ENCODE measurements at regions not wholly inside any gene's neighbourhood (a gene's known extent, or its start where the extent isn't known, plus 50 kb on each side); places are given as distances from the start of the nearest gene placed in this dataset.
A peak's percentile ranks its signal among the peaks of the same experiment; 100 is the strongest.

DNA sequence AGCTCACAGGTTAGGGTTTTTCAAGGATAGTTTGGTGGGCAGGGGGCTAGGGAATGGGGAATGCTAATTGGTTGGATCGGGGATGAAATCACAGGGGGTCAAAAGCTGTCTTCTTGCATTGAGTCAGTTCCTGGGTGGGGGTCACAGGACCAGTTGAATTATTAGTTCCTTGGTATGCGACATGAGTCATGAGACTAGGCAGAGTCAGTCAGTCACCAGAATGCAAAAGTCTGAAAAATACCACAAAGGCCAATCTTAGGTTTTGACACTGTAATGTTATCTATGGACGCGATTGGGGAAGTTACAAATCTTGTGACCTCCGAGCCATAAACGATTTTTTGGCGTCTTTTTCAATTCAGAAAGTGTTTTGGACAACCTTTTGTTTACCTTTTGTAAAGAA is 101.2 kb downstream of the ZNF519 start:
- DNase-seq = no peak
- Histone ChIP-seq H3K79me2 (ENCODE audit: low read length) (no peaks in the 10 kb centered on the region), H3K9ac (ENCODE audit: low read length) (no peak overlapping the region), H3K9me3 (ENCODE audit: low read length) (no peaks in the 10 kb centered on the region), H3K4me1 (ENCODE audit: low read length) (no peaks in the 10 kb centered on the region), H3K4me3 (ENCODE audit: low read length) (no peak overlapping the region), H3K27me3 (ENCODE audit: low read length) (no peaks in the 10 kb centered on the region), H3K9me2 (replicated peaks; ENCODE audit: insufficient read depth, low read length) (no peaks in the 10 kb centered on the region), H3K4me2 (ENCODE audit: low read depth, low read length, poor library complexity, severe bottlenecking) (no peak overlapping the region), H3K27ac (ENCODE audit: low read length) (no peak overlapping the region), H4K20me1 (ENCODE audit: insufficient read depth, low read depth, low read length) (no peaks in the 10 kb centered on the region), H3K36me3 (ENCODE audit: insufficient read depth, low read length) (no peaks in the 10 kb centered on the region), H2AFZ (ENCODE audit: low read length) (no peak overlapping the region)

DNA sequence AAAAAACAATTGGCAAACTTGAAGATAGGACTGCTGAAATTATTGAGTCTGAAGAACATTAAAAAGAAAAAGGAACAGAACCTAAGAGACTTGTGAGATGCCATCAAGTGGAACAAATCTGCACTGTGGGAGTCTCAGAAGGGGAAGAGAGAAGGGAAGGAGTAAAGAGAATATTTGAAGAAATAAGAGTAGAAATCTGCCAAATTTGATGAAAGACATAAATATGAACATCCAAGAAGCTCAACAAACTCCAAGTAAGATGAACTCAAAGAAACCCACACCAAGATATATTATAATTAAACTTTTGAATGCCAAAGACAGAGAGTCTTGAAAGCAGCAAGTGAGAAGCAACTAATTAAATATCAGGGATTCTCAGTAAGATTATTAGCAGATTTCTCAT is 102.7 kb downstream of the ZNF519 start:
- Histone ChIP-seq H3K9ac (ENCODE audit: low read length) (no peak overlapping the region), H3K9me3 (ENCODE audit: low read length) (no peaks in the 10 kb centered on the region), H3K4me2 (ENCODE audit: low read depth, low read length, poor library complexity, severe bottlenecking) (no peak overlapping the region), H4K20me1 (ENCODE audit: insufficient read depth, low read depth, low read length) (no peaks in the 10 kb centered on the region), H3K9me2 (replicated peaks; ENCODE audit: insufficient read depth, low read length) (no peaks in the 10 kb centered on the region), H2AFZ (ENCODE audit: low read length) (no peak overlapping the region), H3K4me3 (ENCODE audit: low read length) (no peak overlapping the region), H3K79me2 (ENCODE audit: low read length) (no peaks in the 10 kb centered on the region), H3K36me3 (ENCODE audit: insufficient read depth, low read length) (no peaks in the 10 kb centered on the region), H3K27me3 (ENCODE audit: low read length) (no peaks in the 10 kb centered on the region), H3K4me1 (ENCODE audit: low read length) (no peaks in the 10 kb centered on the region), H3K27ac (ENCODE audit: low read length) (no peak overlapping the region)
- DNase-seq = no peak

DNA sequence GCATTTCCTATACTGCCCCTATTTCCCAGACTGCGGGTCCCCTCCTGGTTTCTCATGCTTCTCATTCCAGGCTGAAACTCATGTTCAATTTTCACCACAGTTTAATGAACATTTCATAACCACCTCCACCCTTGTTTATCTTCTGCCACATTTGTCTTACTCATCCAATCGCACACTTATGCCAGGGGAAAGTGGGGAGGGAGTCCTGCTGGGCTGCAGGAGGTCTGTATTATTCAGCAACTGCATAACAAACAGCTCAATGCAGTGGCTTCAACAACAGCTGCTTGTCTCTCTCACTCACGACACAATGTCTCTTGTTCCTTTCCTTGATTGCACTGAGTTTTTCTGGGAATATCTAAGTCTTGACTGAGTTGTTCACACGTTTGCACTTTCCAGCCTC is 106.0 kb downstream of the ZNF519 start:
- Histone ChIP-seq H3K9ac (ENCODE audit: low read length) (no peak overlapping the region), H3K79me2 (ENCODE audit: low read length) (no peaks in the 10 kb centered on the region), H4K20me1 (ENCODE audit: insufficient read depth, low read depth, low read length) (no peaks in the 10 kb centered on the region), H3K27me3 (ENCODE audit: low read length) (no peaks in the 10 kb centered on the region), H3K27ac (ENCODE audit: low read length) (no peak overlapping the region), H3K9me3 (ENCODE audit: low read length) (no peaks in the 10 kb centered on the region), H3K4me3 (ENCODE audit: low read length) (no peak overlapping the region), H2AFZ (ENCODE audit: low read length) (no peak overlapping the region), H3K9me2 (replicated peaks; ENCODE audit: insufficient read depth, low read length) (no peaks in the 10 kb centered on the region), H3K36me3 (ENCODE audit: insufficient read depth, low read length) (no peaks in the 10 kb centered on the region), H3K4me1 (ENCODE audit: low read length) (no peaks in the 10 kb centered on the region), H3K4me2 (ENCODE audit: low read depth, low read length, poor library complexity, severe bottlenecking) (no peak overlapping the region)
- no peak for DNase-seq

DNA sequence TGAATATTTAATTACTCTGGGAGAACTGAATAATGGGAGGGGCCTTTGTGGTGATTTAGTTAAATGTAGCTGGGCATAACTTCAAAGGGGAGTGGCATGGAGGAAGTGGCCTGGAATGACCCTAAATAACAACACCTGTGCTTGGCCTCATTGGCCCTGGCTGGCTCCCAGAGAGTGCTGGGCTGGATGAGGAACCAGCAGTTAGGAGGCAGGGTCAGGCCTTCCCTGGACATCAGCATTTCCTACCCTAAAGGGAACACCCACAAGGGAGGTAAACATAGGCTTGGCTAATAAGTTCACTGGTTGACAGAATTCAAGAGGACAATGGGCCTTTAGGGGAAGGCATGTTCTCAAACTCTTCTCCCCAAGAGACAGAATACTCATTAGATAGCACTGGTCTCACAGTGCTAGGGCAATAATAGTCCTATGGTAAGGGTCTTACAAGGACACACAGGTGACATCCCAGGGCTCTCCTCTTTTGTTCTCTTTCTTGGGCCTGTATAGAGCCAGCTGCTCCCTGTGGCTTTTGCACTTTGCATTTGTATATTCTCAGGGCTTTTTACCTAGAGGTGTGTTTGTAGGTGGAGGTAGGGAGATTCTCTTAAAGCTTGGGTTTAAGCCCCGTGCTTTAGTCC is 106.8 kb downstream of the ZNF519 start:
- Histone ChIP-seq H3K27ac (ENCODE audit: low read length) (no peak overlapping the region), H3K4me1 (ENCODE audit: low read length) (no peaks in the 10 kb centered on the region), H3K9ac (ENCODE audit: low read length) (no peak overlapping the region), H2AFZ (ENCODE audit: low read length) (no peak overlapping the region), H3K4me2 (ENCODE audit: low read depth, low read length, poor library complexity, severe bottlenecking) (no peak overlapping the region), H3K36me3 (ENCODE audit: insufficient read depth, low read length) (no peaks in the 10 kb centered on the region), H3K9me2 (replicated peaks; ENCODE audit: insufficient read depth, low read length) (no peaks in the 10 kb centered on the region), H3K4me3 (ENCODE audit: low read length) (no peak overlapping the region), H3K9me3 (ENCODE audit: low read length) (no peaks in the 10 kb centered on the region), H3K79me2 (ENCODE audit: low read length) (no peaks in the 10 kb centered on the region), H3K27me3 (ENCODE audit: low read length) (no peaks in the 10 kb centered on the region), H4K20me1 (ENCODE audit: insufficient read depth, low read depth, low read length) (no peaks in the 10 kb centered on the region)
- no peak for DNase-seq

DNA sequence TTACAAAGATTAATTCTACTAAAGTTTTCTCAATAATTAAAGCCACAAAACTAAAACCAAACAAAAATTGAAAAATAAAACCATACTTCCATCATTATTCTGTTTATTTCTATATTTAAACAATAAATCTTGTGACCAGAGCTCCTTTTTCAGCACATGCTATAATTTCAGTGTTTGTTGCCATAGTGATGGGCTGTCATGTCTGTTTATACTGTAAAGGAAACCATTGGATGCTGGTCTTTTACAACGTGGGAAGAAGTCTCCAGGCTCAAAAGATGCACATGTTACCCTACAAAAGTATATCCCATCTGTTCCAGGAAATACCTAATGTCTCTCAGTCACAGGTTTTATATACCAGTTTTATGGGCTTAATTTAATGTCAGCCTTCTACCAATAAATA is 100.1 kb upstream of the MC2R start:
- Histone ChIP-seq H3K9ac (ENCODE audit: low read length) (no peak overlapping the region), H2AFZ (ENCODE audit: low read length) (no peak overlapping the region), H3K4me3 (ENCODE audit: low read length) (no peak overlapping the region), H3K4me2 (ENCODE audit: low read depth, low read length, poor library complexity, severe bottlenecking) (no peak overlapping the region), H3K79me2 (ENCODE audit: low read length) (no peaks in the 10 kb centered on the region), H3K27me3 (ENCODE audit: low read length) (no peaks in the 10 kb centered on the region), H3K4me1 (ENCODE audit: low read length) (no peaks in the 10 kb centered on the region), H3K36me3 (ENCODE audit: insufficient read depth, low read length) (no peaks in the 10 kb centered on the region), H4K20me1 (ENCODE audit: insufficient read depth, low read depth, low read length) (no peaks in the 10 kb centered on the region), H3K9me3 (ENCODE audit: low read length) (no peaks in the 10 kb centered on the region), H3K9me2 (replicated peaks; ENCODE audit: insufficient read depth, low read length) (no peaks in the 10 kb centered on the region), H3K27ac (ENCODE audit: low read length) (no peak overlapping the region)
- no peak for DNase-seq

DNA sequence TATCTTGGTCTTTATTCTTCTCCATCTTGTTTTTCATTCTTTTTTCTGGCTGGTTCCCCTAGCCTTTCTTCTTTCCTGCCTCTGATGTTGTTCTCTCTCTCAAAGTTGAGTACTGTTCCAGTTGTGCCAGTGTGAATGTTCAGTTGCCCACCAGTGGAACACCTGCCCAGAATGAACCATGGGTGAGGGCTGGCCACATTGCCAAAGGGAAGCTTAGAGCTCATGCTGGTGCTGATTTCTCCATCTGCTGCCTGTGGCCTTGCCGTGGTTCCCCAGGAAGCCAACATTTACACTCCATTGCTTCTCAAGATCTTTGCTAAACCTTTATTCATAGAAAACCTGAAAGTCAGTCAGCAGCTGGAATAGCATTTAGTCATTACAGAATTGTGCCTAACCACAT is 99.1 kb upstream of the MC2R start:
- no peaks in the 10 kb centered on the region for H3K4me1 ChIP-seq (ENCODE audit: low read length)
- no peak overlapping the region for H2AFZ ChIP-seq (ENCODE audit: low read length)
- DNase-seq = no peak
- H3K4me2 ChIP-seq (ENCODE audit: low read depth, low read length, poor library complexity, severe bottlenecking) = no peak overlapping the region
- H3K79me2 ChIP-seq (ENCODE audit: low read length) = no peaks in the 10 kb centered on the region
- H3K9ac ChIP-seq (ENCODE audit: low read length) = no peak overlapping the region
- no peaks in the 10 kb centered on the region for H3K27me3 ChIP-seq (ENCODE audit: low read length)
- no peaks in the 10 kb centered on the region for H4K20me1 ChIP-seq (ENCODE audit: insufficient read depth, low read depth, low read length)
- H3K36me3 ChIP-seq (ENCODE audit: insufficient read depth, low read length) = no peaks in the 10 kb centered on the region
- no peaks in the 10 kb centered on the region for H3K9me3 ChIP-seq (ENCODE audit: low read length)
- no peak overlapping the region for H3K4me3 ChIP-seq (ENCODE audit: low read length)
- H3K27ac ChIP-seq (ENCODE audit: low read length) = no peak overlapping the region
- no peaks in the 10 kb centered on the region for H3K9me2 ChIP-seq (replicated peaks; ENCODE audit: insufficient read depth, low read length)

DNA sequence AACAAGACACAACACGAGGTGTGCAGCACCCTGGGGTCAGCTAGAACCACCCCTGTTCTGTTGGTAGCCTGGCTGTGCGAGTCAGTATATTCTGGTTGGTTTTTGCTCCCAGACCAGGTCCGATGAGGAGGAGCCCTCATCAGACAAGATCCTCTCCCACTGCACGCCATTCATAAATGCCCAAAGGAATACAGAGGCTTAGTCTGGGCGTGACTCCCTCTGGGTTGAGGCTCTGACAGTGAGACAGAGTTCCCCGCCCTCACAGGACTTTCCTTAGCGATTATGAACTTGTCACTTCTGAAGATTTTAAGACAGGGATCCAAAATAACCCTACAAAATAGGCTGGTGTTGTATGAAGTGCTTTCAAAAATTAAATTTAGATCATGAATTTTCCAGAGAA is 85.5 kb upstream of the MC2R start:
- no peaks in the 10 kb centered on the region for H3K27me3 ChIP-seq (ENCODE audit: low read length)
- no peaks in the 10 kb centered on the region for H3K9me2 ChIP-seq (replicated peaks; ENCODE audit: insufficient read depth, low read length)
- H3K4me3 ChIP-seq (ENCODE audit: low read length) = no peak overlapping the region
- DNase-seq = peak; percentile 10
- H2AFZ ChIP-seq (ENCODE audit: low read length) = no peak overlapping the region
- no peaks in the 10 kb centered on the region for H3K4me1 ChIP-seq (ENCODE audit: low read length)
- no peaks in the 10 kb centered on the region for H3K36me3 ChIP-seq (ENCODE audit: insufficient read depth, low read length)
- no peaks in the 10 kb centered on the region for H3K9me3 ChIP-seq (ENCODE audit: low read length)
- H4K20me1 ChIP-seq (ENCODE audit: insufficient read depth, low read depth, low read length) = no peaks in the 10 kb centered on the region
- no peak overlapping the region for H3K27ac ChIP-seq (ENCODE audit: low read length)
- no peak overlapping the region for H3K4me2 ChIP-seq (ENCODE audit: low read depth, low read length, poor library complexity, severe bottlenecking)
- H3K9ac ChIP-seq (ENCODE audit: low read length) = no peak overlapping the region
- no peaks in the 10 kb centered on the region for H3K79me2 ChIP-seq (ENCODE audit: low read length)

DNA sequence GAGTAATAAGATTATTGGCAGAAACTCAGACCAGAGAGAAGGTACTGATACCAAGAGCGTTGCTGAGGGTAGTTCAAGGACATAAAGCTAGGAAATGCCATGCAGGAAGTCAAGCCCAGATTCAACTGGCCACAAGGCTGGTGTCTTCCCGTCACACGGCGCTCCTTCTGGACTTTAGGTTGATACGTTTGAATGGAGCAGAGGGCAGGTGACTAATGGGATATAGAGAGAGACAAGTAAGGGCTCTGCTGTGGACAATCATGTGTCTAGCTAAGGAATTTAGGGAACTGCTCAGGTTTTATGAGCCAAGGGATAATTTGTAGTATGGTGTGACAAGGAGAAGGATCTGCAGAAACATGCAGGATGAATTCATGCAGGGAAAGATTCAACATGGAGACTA is 83.9 kb upstream of the MC2R start:
- no peaks in the 10 kb centered on the region for H3K27me3 ChIP-seq (ENCODE audit: low read length)

DNA sequence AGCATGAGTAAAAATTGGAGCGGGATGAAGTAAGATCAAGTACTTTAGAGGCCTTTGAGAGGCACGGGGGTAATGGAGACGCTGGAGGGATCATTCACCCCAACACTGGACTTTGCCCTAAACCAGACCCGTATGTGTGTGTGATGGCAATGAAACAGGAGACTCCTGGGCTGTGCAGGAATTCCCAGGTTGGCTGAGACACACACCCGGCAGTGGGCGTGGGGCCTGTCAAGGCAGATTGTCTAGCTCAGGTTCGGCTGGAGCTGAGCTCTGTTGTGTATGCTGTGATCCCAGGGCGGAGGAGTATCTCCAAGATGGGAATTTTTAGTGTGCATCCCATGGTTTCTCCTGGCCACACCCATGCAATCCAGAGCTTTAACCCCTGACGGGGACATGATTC is 83.2 kb upstream of the MC2R start:
- Histone ChIP-seq H3K4me2 (ENCODE audit: low read depth, low read length, poor library complexity, severe bottlenecking) (no peak overlapping the region), H3K9ac (ENCODE audit: low read length) (no peak overlapping the region), H3K36me3 (ENCODE audit: insufficient read depth, low read length) (no peaks in the 10 kb centered on the region), H2AFZ (ENCODE audit: low read length) (no peak overlapping the region), H3K4me1 (ENCODE audit: low read length) (no peaks in the 10 kb centered on the region), H4K20me1 (ENCODE audit: insufficient read depth, low read depth, low read length) (no peaks in the 10 kb centered on the region), H3K9me2 (replicated peaks; ENCODE audit: insufficient read depth, low read length) (no peaks in the 10 kb centered on the region), H3K9me3 (ENCODE audit: low read length) (no peaks in the 10 kb centered on the region), H3K27ac (ENCODE audit: low read length) (no peak overlapping the region), H3K4me3 (ENCODE audit: low read length) (no peak overlapping the region), H3K79me2 (ENCODE audit: low read length) (no peaks in the 10 kb centered on the region), H3K27me3 (ENCODE audit: low read length) (no peaks in the 10 kb centered on the region)
- no peak for DNase-seq

More for the DNA sequence above, 83.9 kb upstream of the MC2R start:
- Histone ChIP-seq H3K79me2 (ENCODE audit: low read length) (no peaks in the 10 kb centered on the region), H4K20me1 (ENCODE audit: insufficient read depth, low read depth, low read length) (no peaks in the 10 kb centered on the region), H3K4me3 (ENCODE audit: low read length) (no peak overlapping the region), H2AFZ (ENCODE audit: low read length) (no peak overlapping the region), H3K9ac (ENCODE audit: low read length) (no peak overlapping the region), H3K4me2 (ENCODE audit: low read depth, low read length, poor library complexity, severe bottlenecking) (no peak overlapping the region), H3K36me3 (ENCODE audit: insufficient read depth, low read length) (no peaks in the 10 kb centered on the region), H3K4me1 (ENCODE audit: low read length) (no peaks in the 10 kb centered on the region), H3K27ac (ENCODE audit: low read length) (no peak overlapping the region), H3K9me3 (ENCODE audit: low read length) (no peaks in the 10 kb centered on the region), H3K9me2 (replicated peaks; ENCODE audit: insufficient read depth, low read length) (no peaks in the 10 kb centered on the region)
- DNase-seq = no peak
